GM18951 (cell line): ENCODE measurements at regions not wholly inside any gene's neighbourhood (a gene's known extent, or its start where the extent isn't known, plus 50 kb on each side); places are given as distances from the start of the nearest gene placed in this dataset.
"Not testable (repeated sequence)": the region's sequence is repeated elsewhere in the genome, so short reads cannot be mapped to it uniquely, and the experiment has no call there.

Experiments
- POLR2A ChIP-seq: IDR thresholded peaks from 4 replicates; pipeline ENCODE4 v1.6.1; 2011; ENCODE audit warnings: mild to moderate bottlenecking; ENCODE audit not compliant: insufficient read length, insufficient read depth; ENCODE audit errors: extremely low read depth
- in situ Hi-C: fragments of 300-500 bp; cut with MboI; formaldehyde crosslinking; loops from one replicate; pipeline ENCODE4 v1.12.0; 2022; ENCODE audit warnings: low sequenced_read_pairs, mixed read lengths, inconsistent platforms; ENCODE audit not compliant: unreplicated experiment

- in situ Hi-C loops: no loop called here
- peak; percentile 48 for TF ChIP-seq POLR2A
These were observed 60.0 kb upstream of the ATP5PO start for GRCh38 chr21:33975548-33976081.

GRCh38 chr21:33974513-33975468 lies 59.2 kb upstream of the ATP5PO start:
- in situ Hi-C loops: no loop called here
- no peak for TF ChIP-seq POLR2A

GRCh38 chr21:33973268-33973667 lies 57.7 kb upstream of the ATP5PO start:
- TF ChIP-seq POLR2A: no peak
- in situ Hi-C loops: no loop called here

DNA sequence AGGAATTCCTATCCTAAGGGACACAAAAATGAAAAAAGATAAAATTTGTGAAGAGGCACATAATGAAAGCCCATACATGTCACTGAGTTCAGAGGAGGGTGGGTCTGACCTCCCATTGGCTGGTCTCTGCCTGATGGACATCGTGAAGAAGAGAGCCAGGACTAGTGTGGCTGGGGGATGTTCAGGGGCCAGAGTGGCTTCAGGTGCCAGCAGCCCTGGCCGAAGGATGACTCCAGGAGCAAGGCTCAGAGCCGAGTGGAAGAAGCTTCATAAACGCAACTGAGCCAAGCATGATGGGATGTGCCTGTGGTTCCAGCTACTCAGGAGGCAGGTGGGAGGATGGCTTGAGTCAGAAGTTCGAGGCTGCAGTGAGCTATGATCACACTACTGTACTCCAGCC lies 56.9 kb upstream of the ATP5PO start:
- TF ChIP-seq POLR2A: no peak
- in situ Hi-C loops: no loop called here

- in situ Hi-C loops: no loop called here
- TF ChIP-seq POLR2A: no peak
These were observed 55.9 kb upstream of the ATP5PO start for GRCh38 chr21:33971492-33972013.

DNA sequence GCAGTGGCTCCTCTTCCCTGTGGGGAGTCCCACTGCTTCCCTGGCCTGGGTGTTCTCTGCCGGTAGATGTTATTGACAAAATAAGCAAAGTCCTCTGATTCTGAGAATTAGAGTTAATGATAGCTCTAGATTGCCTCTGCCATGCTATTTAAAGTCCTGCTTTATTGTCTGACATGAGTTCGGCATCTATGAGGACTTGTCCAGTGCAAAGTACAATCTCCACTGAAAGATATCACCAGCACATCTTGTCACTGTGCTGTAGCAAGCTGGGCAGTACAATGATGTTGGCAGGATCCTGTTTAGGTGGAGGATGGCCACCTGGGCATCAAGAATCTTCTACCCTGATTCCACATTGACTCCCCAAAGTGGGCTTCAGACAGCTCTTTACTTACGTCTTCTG lies 54.0 kb upstream of the ATP5PO start:
- no peak for TF ChIP-seq POLR2A
- in situ Hi-C loops: no loop called here

GRCh38 chr21:33968995-33969348 lies 53.4 kb upstream of the ATP5PO start:
- no peak for TF ChIP-seq POLR2A
- in situ Hi-C loops: no loop called here

GRCh38 chr21:33968080-33968994 lies 52.7 kb upstream of the ATP5PO start:
- TF ChIP-seq POLR2A: no peak
- in situ Hi-C loops: no loop called here

DNA sequence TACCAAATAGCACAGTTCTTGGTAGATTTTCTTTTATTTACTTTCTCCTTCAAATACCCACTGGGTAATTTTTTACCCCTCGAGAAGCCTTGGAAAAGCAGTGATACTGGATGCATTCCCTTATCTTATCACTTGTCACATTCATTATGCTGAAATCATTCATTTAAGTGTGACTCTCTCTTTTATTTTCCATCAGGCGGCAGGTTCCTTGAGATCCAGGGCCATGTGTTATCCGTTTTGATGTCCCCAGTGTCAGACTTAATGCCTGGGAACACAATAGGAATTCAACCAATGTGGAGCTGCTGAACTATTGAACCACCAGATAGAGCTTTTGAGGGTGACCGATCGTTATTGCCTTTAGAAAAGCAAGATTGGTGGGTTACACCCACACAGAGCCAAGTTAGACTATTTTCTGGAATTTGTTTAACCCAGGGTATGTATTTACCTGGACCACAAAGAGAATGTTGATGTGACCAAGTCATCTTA lies 51.5 kb upstream of the ATP5PO start:
- in situ Hi-C loops: no loop called here

DNA sequence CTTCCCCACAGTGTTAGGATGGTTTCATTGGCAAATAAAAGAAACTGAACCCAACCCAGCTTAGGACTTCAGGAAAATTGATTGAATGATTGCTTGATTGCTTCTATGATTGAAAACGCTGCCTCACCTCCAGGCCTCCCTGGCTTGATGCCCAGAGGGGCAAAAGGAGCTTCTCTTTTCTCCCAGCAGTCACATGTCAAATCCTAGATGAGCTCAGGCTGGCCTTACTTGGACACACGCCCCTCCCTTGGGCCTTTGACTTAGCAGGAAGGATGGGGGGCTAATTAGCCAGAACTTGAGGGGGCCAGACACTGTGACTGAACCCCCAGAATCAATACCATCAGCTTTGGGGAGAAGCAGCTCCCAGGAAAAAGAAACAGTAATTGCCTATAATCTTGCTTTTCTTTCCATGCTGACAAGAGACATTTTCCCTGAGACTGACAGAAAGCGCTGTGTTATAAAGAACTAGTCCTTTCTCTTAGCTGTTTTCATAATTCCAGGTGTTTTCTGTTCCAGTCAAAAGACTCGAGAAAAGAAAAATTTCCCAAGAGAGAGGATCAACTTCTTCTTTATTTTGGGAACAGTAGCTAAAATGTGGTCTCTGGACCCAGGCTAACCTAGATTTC lies 50.8 kb upstream of the ATP5PO start:
- TF ChIP-seq POLR2A: no peak
- in situ Hi-C loops: no loop called here

More for the DNA sequence above, 51.5 kb upstream of the ATP5PO start:
- TF ChIP-seq POLR2A: no peak

- in situ Hi-C loops: not testable (repeated sequence)
These were observed 50.1 kb upstream of the ATP5PO start for GRCh38 chr21:33965662-33966061.
